ENCODE measurements at regions not wholly inside any gene's neighbourhood (a gene's known extent, or its start where the extent isn't known, plus 50 kb on each side); places are given as distances from the start of the nearest gene placed in this dataset.

DNA sequence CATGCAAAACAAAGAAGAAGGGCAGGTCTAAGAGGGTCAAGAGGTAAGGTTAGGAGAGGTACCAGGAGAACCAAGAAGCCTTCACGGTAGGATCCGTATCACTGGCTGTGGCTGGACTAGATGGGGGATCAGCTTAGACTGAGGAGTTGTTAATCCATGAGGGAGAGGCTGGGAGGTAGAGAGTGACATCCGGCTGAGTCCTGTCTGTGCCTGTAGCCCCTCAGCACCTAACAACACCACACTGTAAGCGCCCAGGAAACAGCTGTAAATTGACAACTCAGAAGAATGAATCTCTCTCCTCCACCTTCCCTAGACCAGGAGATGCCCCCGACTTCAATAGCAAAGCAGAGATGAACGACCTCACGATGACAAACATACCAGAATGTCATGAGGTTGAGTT is 199.4 kb upstream of the RPL38 start:
- intact Hi-C loops (cut with micrococcal nuclease), result no loop called here
- Mint-ChIP-seq H3K27me3 (ENCODE audit: insufficient read depth) (peaks cover 23% of the 10 kb centered on the region), H3K36me3 (ENCODE audit: low read depth) (no peaks in the 10 kb centered on the region), H3K9me3 (no peaks in the 10 kb centered on the region), H3K27ac (no peak overlapping the region), H3K4me1 (ENCODE audit: low read depth) (no peaks in the 10 kb centered on the region), H3K4me3 (no peak overlapping the region)
- DNase-seq (ENCODE audit: low spot score), result no peak

DNA sequence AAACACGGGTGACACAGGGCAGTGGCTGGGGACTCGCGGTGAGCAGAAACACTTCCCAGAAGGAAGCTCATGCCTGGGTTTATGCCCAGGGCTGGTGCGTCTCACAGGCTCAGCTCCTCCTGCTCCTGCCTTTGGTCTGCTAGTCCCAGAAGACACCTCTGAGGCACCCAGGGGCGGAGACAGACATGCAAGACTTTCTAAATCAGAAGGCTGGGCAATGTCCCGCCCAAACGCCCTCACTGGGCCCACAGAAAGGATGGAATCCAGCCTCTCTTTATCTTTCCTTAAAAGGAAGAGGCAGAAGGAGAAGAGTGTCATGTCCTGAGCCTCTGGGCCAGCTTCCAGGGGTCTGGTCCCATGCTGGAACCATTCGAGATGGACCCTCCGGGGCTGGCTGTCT is 197.7 kb upstream of the RPL38 start:
- intact Hi-C loops (cut with micrococcal nuclease), result no loop called here
- DNase-seq (ENCODE audit: low spot score), result no peak
- Mint-ChIP-seq H3K9me3 (no peaks in the 10 kb centered on the region), H3K27ac (no peak overlapping the region), H3K4me1 (ENCODE audit: low read depth) (no peaks in the 10 kb centered on the region), H3K4me3 (no peak overlapping the region), H3K27me3 (ENCODE audit: insufficient read depth) (peaks cover 26% of the 10 kb centered on the region), H3K36me3 (ENCODE audit: low read depth) (no peaks in the 10 kb centered on the region)

DNA sequence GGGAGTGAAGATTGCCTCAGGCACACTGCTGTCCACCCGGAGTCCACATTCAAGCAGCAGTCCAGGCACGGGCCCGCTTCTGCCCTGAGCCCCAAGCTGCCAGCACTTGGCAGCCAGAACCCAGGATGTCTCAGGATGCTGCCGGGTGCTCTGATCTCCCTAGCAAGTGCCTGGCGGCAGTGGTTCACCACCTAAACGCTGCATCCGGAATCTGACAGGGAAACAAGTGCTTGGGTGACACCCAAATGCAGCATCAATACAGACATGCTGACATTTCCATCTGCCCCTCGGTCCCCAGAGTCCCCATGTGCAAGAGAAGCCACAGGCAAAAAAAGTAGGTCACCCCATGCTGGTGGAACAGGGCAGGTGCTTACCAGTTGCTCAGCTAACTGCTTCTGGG is 197.1 kb upstream of the RPL38 start:
- no peak overlapping the region for H3K4me3 Mint-ChIP-seq
- DNase-seq (ENCODE audit: low spot score), result no peak
- H3K27ac Mint-ChIP-seq, result no peak overlapping the region
- H3K9me3 Mint-ChIP-seq, result no peaks in the 10 kb centered on the region
- intact Hi-C loops (cut with micrococcal nuclease), result no loop called here
- no peaks in the 10 kb centered on the region for H3K4me1 Mint-ChIP-seq (ENCODE audit: low read depth)
- no peaks in the 10 kb centered on the region for H3K36me3 Mint-ChIP-seq (ENCODE audit: low read depth)
- H3K27me3 Mint-ChIP-seq (ENCODE audit: insufficient read depth), result peaks cover 22% of the 10 kb centered on the region

DNA sequence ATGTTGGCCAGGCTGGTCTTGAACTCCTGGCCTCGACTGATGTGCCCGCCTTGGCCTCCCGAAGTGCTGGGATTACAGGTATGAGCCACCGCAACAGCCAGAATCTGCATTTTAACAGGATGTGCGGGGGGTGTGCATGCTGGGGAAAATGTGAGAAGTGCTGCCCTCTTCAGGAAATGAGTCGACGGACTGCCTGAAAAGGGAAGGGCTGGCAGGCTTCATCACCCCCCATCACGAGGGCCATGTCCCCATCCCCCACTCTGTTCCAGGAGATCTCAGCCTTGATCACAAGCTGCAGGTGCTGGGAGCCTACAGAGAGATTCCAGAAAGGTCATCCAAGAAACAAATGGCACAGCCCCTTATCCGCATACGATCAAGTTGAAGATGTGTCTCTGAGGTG is 195.3 kb upstream of the RPL38 start:
- Mint-ChIP-seq H3K9me3 (no peaks in the 10 kb centered on the region), H3K27ac (no peak overlapping the region), H3K4me3 (no peak overlapping the region), H3K36me3 (ENCODE audit: low read depth) (no peaks in the 10 kb centered on the region), H3K27me3 (ENCODE audit: insufficient read depth) (peaks cover 13% of the 10 kb centered on the region), H3K4me1 (ENCODE audit: low read depth) (peaks cover 8% of the 10 kb centered on the region)
- intact Hi-C loops (cut with micrococcal nuclease), result no loop called here
- DNase-seq (ENCODE audit: low spot score), result no peak

DNA sequence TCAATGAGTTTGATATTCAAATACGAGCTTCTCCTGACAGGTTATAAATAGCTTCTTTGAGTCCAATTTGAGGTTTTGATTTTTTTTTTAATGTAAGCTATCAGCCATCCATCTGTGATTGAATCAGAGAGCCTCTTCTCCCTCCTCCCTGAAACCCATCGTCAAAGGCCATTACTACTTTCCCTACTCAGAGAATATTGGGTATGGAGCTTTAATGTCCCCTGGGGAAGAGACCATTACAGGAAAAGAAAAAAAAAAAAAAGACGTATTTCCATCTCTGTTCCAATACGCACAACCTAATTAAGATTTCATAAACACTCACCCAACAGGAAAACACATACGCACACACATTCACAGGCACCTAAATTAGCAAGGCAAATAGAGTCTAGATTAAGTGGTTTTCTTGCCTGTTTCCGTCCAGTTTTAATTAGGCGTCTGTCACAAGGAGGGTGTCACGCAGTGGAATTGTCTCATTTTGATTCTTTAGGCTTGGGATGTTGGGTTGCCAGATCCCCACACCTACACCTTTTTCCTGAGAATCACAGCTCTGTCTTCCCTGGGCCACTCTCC is 194.3 kb upstream of the RPL38 start:
- Mint-ChIP-seq H3K4me3 (no peak overlapping the region), H3K9me3 (no peaks in the 10 kb centered on the region), H3K27me3 (ENCODE audit: insufficient read depth) (peaks cover 7% of the 10 kb centered on the region), H3K36me3 (ENCODE audit: low read depth) (no peaks in the 10 kb centered on the region), H3K4me1 (ENCODE audit: low read depth) (peaks cover 8% of the 10 kb centered on the region), H3K27ac (no peak overlapping the region)
- intact Hi-C loops (cut with micrococcal nuclease), result no loop called here
- DNase-seq (ENCODE audit: low spot score), result no peak

DNA sequence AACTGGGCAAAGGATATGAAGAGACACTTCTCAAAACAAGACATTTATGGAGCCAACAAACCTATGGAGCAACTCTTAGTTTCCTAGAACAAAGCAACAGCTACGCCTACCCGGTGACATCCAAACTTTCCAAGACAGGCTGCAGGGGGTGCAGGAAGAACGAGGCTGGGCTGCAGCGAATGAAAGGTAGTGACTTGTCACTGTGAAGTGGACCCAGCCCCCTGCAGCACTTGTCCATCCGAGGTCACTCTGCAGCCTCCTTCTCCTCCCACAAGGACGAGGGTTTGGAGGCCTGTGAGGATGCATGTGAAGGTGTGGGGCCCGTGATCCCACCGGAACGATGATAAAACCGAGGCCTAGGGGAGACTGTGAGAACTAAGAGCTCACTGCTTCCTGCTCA is 192.6 kb upstream of the RPL38 start:
- Mint-ChIP-seq H3K36me3 (ENCODE audit: low read depth) (no peaks in the 10 kb centered on the region), H3K27me3 (ENCODE audit: insufficient read depth) (peaks cover 11% of the 10 kb centered on the region), H3K4me3 (no peak overlapping the region), H3K9me3 (no peaks in the 10 kb centered on the region), H3K27ac (no peak overlapping the region), H3K4me1 (ENCODE audit: low read depth) (peaks cover 8% of the 10 kb centered on the region)
- DNase-seq (ENCODE audit: low spot score), result no peak
- intact Hi-C loops (cut with micrococcal nuclease), result no loop called here

DNA sequence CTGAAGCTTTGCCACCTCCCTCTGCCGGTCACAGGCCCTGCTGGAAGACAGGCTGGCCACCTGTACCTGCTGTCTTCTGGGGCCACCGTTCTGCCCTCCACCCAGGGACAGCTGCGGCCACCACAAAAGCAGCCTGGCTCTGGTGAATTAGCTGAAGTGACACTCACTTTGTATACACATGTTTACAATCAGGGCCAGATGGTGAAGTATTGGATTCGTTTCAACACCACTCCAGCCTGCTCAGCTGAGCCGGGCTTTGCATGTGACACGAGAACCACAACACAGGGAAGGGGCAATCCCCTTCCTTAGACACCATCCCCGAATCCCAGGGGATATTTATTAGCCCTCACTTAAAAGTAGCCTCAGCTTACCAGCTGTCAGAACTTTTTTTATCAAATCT is 191.5 kb upstream of the RPL38 start:
- Mint-ChIP-seq H3K36me3 (ENCODE audit: low read depth) (no peaks in the 10 kb centered on the region), H3K27ac (no peak overlapping the region)
- intact Hi-C loops (cut with micrococcal nuclease), result no loop called here

DNA sequence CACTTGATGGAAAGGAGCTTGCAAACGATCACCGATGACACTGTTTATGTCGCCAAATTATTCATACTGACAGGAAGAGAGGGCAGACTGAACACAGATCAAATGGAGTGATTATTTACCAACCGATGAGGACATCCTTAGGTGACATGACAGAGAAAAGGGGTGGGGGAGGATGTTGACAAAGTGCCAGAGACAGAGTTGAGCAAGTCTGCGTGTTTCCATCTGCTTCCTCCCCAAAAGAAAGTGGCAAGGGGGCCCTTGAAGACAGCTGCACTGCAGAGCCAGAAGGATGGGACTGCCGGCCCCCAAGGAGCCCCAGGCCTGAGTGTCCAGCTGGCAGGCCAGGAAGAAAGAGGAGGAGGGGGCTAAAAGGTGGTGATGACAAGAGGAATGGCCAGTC is 191.0 kb upstream of the RPL38 start:
- H3K27ac Mint-ChIP-seq, result peak overlapping the region; percentile 12
- H3K36me3 Mint-ChIP-seq (ENCODE audit: low read depth), result no peaks in the 10 kb centered on the region
- no peaks in the 10 kb centered on the region for H3K9me3 Mint-ChIP-seq
- peak; percentile 11 for DNase-seq (ENCODE audit: low spot score)
- H3K4me3 Mint-ChIP-seq, result no peak overlapping the region
- intact Hi-C loops (cut with micrococcal nuclease), result no loop called here
- peaks cover 12% of the 10 kb centered on the region for H3K27me3 Mint-ChIP-seq (ENCODE audit: insufficient read depth)
- peaks cover 8% of the 10 kb centered on the region for H3K4me1 Mint-ChIP-seq (ENCODE audit: low read depth)

More for the DNA sequence above, 191.5 kb upstream of the RPL38 start:
- no peak overlapping the region for H3K4me3 Mint-ChIP-seq
- H3K4me1 Mint-ChIP-seq (ENCODE audit: low read depth), result peaks cover 8% of the 10 kb centered on the region
- peaks cover 11% of the 10 kb centered on the region for H3K27me3 Mint-ChIP-seq (ENCODE audit: insufficient read depth)
- no peaks in the 10 kb centered on the region for H3K9me3 Mint-ChIP-seq
- no peak for DNase-seq (ENCODE audit: low spot score)

DNA sequence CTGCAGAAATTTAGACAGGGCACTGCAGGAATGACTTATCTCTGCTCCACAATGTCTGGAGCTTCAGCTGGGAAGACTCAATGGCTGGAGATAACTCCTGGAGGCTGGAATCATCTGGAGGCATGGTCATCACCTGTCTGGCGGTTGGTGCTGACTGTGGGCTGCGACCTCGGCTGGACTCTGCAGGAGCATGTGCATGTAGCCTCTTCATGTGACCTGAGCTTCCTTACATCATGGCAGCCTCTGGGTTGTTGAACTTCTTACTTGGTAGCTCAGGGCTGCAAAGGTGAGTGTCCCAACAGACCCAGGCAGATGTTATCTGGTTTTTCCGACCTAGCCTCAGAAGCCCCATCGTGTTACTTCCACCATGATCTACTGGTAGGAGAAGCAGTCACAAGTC is 188.2 kb upstream of the RPL38 start:
- Mint-ChIP-seq H3K4me1 (ENCODE audit: low read depth) (peaks cover 8% of the 10 kb centered on the region), H3K36me3 (ENCODE audit: low read depth) (no peaks in the 10 kb centered on the region), H3K27ac (no peak overlapping the region), H3K9me3 (no peaks in the 10 kb centered on the region), H3K27me3 (ENCODE audit: insufficient read depth) (peaks cover 11% of the 10 kb centered on the region), H3K4me3 (no peak overlapping the region)
- intact Hi-C loops (cut with micrococcal nuclease), result no loop called here
- DNase-seq (ENCODE audit: low spot score), result no peak

DNA sequence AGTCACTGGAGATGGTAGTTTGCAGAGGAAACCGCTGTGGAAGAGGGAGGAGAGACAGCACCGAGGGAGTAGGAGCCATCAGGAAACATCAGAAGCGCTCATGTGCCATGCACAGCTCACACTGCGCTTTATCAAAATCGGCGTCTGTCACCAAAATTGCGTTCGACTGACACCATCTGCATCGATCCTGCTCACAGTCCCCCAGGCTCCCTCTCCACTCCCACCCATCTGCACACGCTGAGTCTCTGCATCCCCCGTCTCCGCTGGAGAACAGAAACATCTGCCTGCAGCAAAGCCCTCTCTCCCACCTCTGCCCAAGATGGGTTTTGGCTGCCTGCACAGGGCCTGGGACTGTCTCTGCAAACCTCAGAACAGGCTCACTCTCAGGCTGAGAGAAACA is 187.5 kb upstream of the RPL38 start:
- Mint-ChIP-seq H3K4me3 (no peak overlapping the region), H3K9me3 (no peaks in the 10 kb centered on the region), H3K27me3 (ENCODE audit: insufficient read depth) (peaks cover 9% of the 10 kb centered on the region), H3K27ac (no peak overlapping the region), H3K4me1 (ENCODE audit: low read depth) (peaks cover 8% of the 10 kb centered on the region), H3K36me3 (ENCODE audit: low read depth) (no peaks in the 10 kb centered on the region)
- no peak for DNase-seq (ENCODE audit: low spot score)
- intact Hi-C loops (cut with micrococcal nuclease), result no loop called here

DNA sequence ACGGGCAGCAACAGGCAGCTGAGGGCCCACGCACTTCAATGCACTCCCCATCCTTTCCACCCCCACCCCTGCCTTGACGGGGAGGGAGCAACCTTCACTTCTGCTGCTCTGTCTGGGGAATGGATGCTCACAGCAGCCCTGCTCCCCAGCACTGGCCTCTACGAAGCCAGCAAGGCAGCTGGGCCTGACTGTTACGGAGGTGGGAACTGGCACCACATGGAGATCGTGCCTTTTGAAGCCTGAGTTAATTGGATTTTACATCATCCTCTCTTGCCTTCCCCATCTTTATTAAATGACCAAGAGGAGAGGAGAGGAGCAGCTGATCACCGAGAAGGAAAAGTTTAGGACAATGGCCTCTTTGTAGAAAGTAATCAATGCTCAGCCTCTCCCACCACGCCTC is 187.0 kb upstream of the RPL38 start:
- Mint-ChIP-seq H3K36me3 (ENCODE audit: low read depth) (no peaks in the 10 kb centered on the region), H3K9me3 (no peaks in the 10 kb centered on the region), H3K4me3 (no peak overlapping the region), H3K27ac (no peak overlapping the region), H3K27me3 (ENCODE audit: insufficient read depth) (peaks cover 9% of the 10 kb centered on the region), H3K4me1 (ENCODE audit: low read depth) (peaks cover 8% of the 10 kb centered on the region)
- DNase-seq (ENCODE audit: low spot score), result no peak
- intact Hi-C loops (cut with micrococcal nuclease), result no loop called here

DNA sequence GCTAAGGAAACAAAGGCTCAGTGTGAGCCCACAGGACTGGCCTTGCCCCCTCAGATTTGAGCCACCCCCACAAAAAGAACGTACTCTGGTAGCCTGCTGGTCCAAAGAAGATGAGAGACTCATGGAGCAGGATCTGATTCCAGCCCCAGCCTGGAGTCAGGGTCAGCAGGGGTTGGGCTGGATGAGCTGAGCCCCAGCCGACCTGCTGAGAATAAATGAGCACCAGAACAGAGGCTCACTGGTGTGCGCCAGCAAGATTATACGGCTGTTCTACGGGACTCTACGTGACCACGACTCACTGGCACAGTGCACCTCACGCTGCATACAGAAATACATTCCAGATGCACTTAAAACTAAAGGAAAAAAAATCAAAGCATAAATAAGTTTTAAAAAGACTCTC is 186.0 kb upstream of the RPL38 start:
- Mint-ChIP-seq H3K4me3 (no peak overlapping the region), H3K27ac (no peak overlapping the region), H3K27me3 (ENCODE audit: insufficient read depth) (peaks cover 9% of the 10 kb centered on the region), H3K36me3 (ENCODE audit: low read depth) (no peaks in the 10 kb centered on the region), H3K4me1 (ENCODE audit: low read depth) (peaks cover 4% of the 10 kb centered on the region), H3K9me3 (no peaks in the 10 kb centered on the region)
- DNase-seq (ENCODE audit: low spot score), result no peak
- intact Hi-C loops (cut with micrococcal nuclease), result no loop called here

DNA sequence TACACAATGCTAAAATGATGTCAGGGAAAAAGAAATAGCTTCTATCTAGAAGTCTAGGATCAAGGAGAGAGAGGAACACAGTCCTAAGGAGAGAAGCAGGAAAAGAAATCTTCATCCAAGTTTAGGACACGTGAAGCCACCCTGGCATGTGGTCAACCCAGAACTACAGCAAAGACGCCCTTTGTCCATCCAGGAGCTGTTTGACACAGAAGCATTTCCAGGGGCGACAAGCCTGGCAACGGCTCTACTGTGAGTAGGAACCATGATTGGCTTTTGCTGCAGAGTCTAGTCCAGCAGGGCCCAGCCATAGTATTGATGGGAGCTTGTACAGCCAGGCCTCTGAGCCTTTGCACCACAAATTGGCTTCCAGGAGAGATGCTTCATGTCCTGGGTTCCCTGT is 185.4 kb upstream of the RPL38 start:
- intact Hi-C loops (cut with micrococcal nuclease), result no loop called here
- H3K4me1 Mint-ChIP-seq (ENCODE audit: low read depth), result no peaks in the 10 kb centered on the region
- no peak overlapping the region for H3K4me3 Mint-ChIP-seq
- H3K9me3 Mint-ChIP-seq, result no peaks in the 10 kb centered on the region
- H3K27me3 Mint-ChIP-seq (ENCODE audit: insufficient read depth), result peaks cover 12% of the 10 kb centered on the region
- H3K36me3 Mint-ChIP-seq (ENCODE audit: low read depth), result no peaks in the 10 kb centered on the region
- no peak for DNase-seq (ENCODE audit: low spot score)
- H3K27ac Mint-ChIP-seq, result no peak overlapping the region

DNA sequence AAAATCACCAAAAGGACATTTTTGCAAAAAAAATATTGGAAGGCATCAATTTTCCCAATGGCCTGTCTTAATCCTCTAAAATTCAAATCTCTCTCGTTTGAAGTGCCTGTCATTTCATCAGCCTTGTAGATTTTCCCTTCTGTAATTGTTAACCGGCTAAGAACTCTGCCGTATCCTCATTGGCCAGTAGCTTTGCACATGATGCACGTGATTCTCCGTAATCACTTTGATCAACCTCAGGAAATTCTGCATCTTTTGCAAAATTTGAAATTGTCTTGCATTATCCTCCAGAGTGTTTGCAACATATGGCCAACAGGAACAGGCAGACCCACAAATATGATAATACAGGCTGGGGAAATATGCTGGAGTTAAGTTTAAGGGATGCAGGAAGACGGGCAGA is 184.2 kb upstream of the RPL38 start:
- Mint-ChIP-seq H3K36me3 (ENCODE audit: low read depth) (no peaks in the 10 kb centered on the region), H3K27me3 (ENCODE audit: insufficient read depth) (peaks cover 12% of the 10 kb centered on the region), H3K4me1 (ENCODE audit: low read depth) (no peaks in the 10 kb centered on the region), H3K9me3 (no peaks in the 10 kb centered on the region), H3K4me3 (no peak overlapping the region), H3K27ac (no peak overlapping the region)
- intact Hi-C loops (cut with micrococcal nuclease), result no loop called here
- DNase-seq (ENCODE audit: low spot score), result no peak
